IMR-90 (cell line): ENCODE measurements at regions not wholly inside any gene's neighbourhood (a gene's known extent, or its start where the extent isn't known, plus 50 kb on each side); places are given as distances from the start of the nearest gene placed in this dataset.

Source experiments
- ATAC-seq: fragments of 200-7000 bp; cut with Tn5 transposase; 2 replicates; pipeline ENCODE4 v1.9.1; 2020; ENCODE audit warnings: low read depth, mild to moderate bottlenecking, moderate library complexity
- BruUV-seq: library from RNA; stranded (reverse); fragments of 400-500 nt; replicated peaks from 2 replicates; lab custom pipeline; 2021; lab: Mats Ljungman, UMichigan
- CTCF ChIA-PET: fragments of 300-600 bp; formaldehyde crosslinking; extraction: SDS; loops from one replicate; lab custom pipeline; 2021; ENCODE audit warnings: antibody characterized with exemption; lab: Yijun Ruan, JAX
- POLR2A ChIA-PET: fragments of 300-600 bp; sonication (Branson Sonifier 250); formaldehyde crosslinking; loops from one replicate; lab custom pipeline; 2022; ENCODE audit warnings: antibody characterized with exemption; ENCODE audit not compliant: unreplicated experiment; lab: Charles Lee
- DNase-seq: peaks from one replicate; pipeline ENCODE4 v3.0.0; 2013
- H2AFZ ChIP-seq: replicated peaks from 2 replicates; pipeline ENCODE3; 2013; ENCODE audit warnings: low read length, mild to moderate bottlenecking; ENCODE audit not compliant: poor library complexity
- H2AK5ac ChIP-seq: 2 replicates; pipeline ENCODE4 v1.6.1; 2013; ENCODE audit warnings: low read depth, low read length, inconsistent platforms
- H2AK9ac ChIP-seq: replicated peaks from 2 replicates; pipeline ENCODE3; 2013; ENCODE audit warnings: mild to moderate bottlenecking, low read depth, low read length, moderate library complexity; ENCODE audit not compliant: poor library complexity
- H2BK120ac ChIP-seq: 2 replicates; pipeline ENCODE4 v1.6.1; 2013; ENCODE audit warnings: low read depth, low read length, inconsistent platforms
- H2BK15ac ChIP-seq: 3 replicates; pipeline ENCODE4 v1.6.1; 2013; ENCODE audit warnings: low read depth, low read length, inconsistent platforms
- H2BK20ac ChIP-seq: 2 replicates; pipeline ENCODE4 v1.6.1; 2013; ENCODE audit warnings: low read depth, mild to moderate bottlenecking, inconsistent platforms, low read length, moderate library complexity
- H2BK5ac ChIP-seq: 2 replicates; pipeline ENCODE4 v1.6.1; 2013; ENCODE audit warnings: mild to moderate bottlenecking, low read depth, low read length, inconsistent platforms; ENCODE audit not compliant: poor library complexity, severe bottlenecking
- H3K14ac ChIP-seq: replicated peaks from 2 replicates; pipeline ENCODE4 v1.6.1; 2013; ENCODE audit warnings: low read depth, low read length, inconsistent platforms
- H3K18ac ChIP-seq: 2 replicates; pipeline ENCODE4 v1.6.1; 2013; ENCODE audit warnings: low read depth, low read length, control low read depth
- H3K23ac ChIP-seq: 2 replicates; pipeline ENCODE4 v1.6.1; 2013; ENCODE audit warnings: low read depth, low read length, inconsistent platforms
- H3K27ac ChIP-seq: 2 replicates; pipeline ENCODE4 v1.5.1; 2013; ENCODE audit warnings: mild to moderate bottlenecking, control low read depth, low read length; ENCODE audit not compliant: insufficient read depth
- H3K27me3 ChIP-seq: 2 replicates; pipeline ENCODE4 v1.6.1; 2013; ENCODE audit warnings: low read length; ENCODE audit not compliant: control insufficient read depth, insufficient read depth
- H3K36me3 ChIP-seq: 2 replicates; pipeline ENCODE4 v1.6.1; 2013; ENCODE audit warnings: low read length, mixed read lengths; ENCODE audit not compliant: control insufficient read depth, insufficient read depth
- H3K4ac ChIP-seq: 2 replicates; pipeline ENCODE4 v1.6.1; 2013; ENCODE audit warnings: low read depth, low read length, inconsistent platforms
- H3K4me1 ChIP-seq: 2 replicates; pipeline ENCODE4 v1.6.1; 2013; ENCODE audit warnings: low read length, mixed read lengths; ENCODE audit not compliant: control insufficient read depth, insufficient read depth
- H3K4me2 ChIP-seq: 2 replicates; pipeline ENCODE4 v1.6.1; 2013; ENCODE audit warnings: low read depth, mild to moderate bottlenecking, control low read depth, low read length, moderate library complexity
- H3K4me3 ChIP-seq: 2 replicates; pipeline ENCODE4 v1.5.1; 2013; ENCODE audit warnings: low read depth, mild to moderate bottlenecking, control low read depth, low read length, moderate library complexity; ENCODE audit not compliant: insufficient read depth
- H3K56ac ChIP-seq: 2 replicates; pipeline ENCODE4 v1.6.1; 2013; ENCODE audit warnings: low read length, inconsistent platforms; ENCODE audit not compliant: insufficient read depth; ENCODE audit errors: extremely low read depth
- H3K79me1 ChIP-seq, 2 experiments: 2 replicates each; pipeline ENCODE4 v1.6.1; 2013; ENCODE audit warnings: low read length in 2 of 2, inconsistent platforms in 1 of 2, low read depth in 1 of 2
- H3K9ac ChIP-seq: 2 replicates; pipeline ENCODE4 v1.6.1; 2013; ENCODE audit warnings: low read depth, low read length, control low read depth
- H3K9me1 ChIP-seq: 2 replicates; pipeline ENCODE4 v1.6.1; 2013; ENCODE audit warnings: low read length, inconsistent platforms; ENCODE audit not compliant: insufficient read depth
- H3K9me3 ChIP-seq: 2 replicates; pipeline ENCODE4 v1.6.1; 2013; ENCODE audit warnings: low read length; ENCODE audit not compliant: control insufficient read depth, insufficient read depth
- H4K20me1 ChIP-seq: 2 replicates; pipeline ENCODE4 v1.6.1; 2013; ENCODE audit warnings: low read length, inconsistent platforms; ENCODE audit not compliant: insufficient read depth
- H4K5ac ChIP-seq: 2 replicates; pipeline ENCODE4 v1.6.1; 2013; ENCODE audit warnings: mild to moderate bottlenecking, low read depth, low read length, control low read depth
- H4K8ac ChIP-seq, 2 experiments: 2 replicates each; pipeline ENCODE4 v1.6.1; 2013; ENCODE audit warnings: low read depth in 2 of 2, low read length in 2 of 2, control low read depth in 1 of 2, inconsistent platforms in 1 of 2
- H4K91ac ChIP-seq: 2 replicates; pipeline ENCODE4 v1.6.1; 2013; ENCODE audit warnings: low read depth, low read length, inconsistent platforms; ENCODE audit not compliant: insufficient read depth
- CEBPB ChIP-seq: IDR thresholded peaks from 2 replicates; pipeline ENCODE4 v1.6.1; 2012; ENCODE audit warnings: low read depth, low read length, improper control_type of control experiment
- FOS ChIP-seq: fragments of 150-350 bp; IDR thresholded peaks from 2 replicates; pipeline ENCODE4 v1.6.1; 2016; ENCODE audit warnings: low read depth, low read length
- dilution Hi-C: fragments of 300-500 bp; cut with HindIII; formaldehyde crosslinking; loops from one replicate; pipeline ENCODE4 v1.14.3; 2018; ENCODE audit warnings: low sequenced_read_pairs; ENCODE audit not compliant: unreplicated experiment
- in situ Hi-C: fragments of 300-500 bp; cut with MboI; formaldehyde crosslinking; loops from 3 replicates; pipeline ENCODE4 v1.14.3; 2019; ENCODE audit warnings: low sequenced_read_pairs, inconsistent platforms, mixed read lengths
- intact Hi-C: fragments of 100-400 bp; cut with micrococcal nuclease; formaldehyde crosslinking; loops from 2 replicates; pipeline ENCODE4 v1.10.0; 2022

DNA sequence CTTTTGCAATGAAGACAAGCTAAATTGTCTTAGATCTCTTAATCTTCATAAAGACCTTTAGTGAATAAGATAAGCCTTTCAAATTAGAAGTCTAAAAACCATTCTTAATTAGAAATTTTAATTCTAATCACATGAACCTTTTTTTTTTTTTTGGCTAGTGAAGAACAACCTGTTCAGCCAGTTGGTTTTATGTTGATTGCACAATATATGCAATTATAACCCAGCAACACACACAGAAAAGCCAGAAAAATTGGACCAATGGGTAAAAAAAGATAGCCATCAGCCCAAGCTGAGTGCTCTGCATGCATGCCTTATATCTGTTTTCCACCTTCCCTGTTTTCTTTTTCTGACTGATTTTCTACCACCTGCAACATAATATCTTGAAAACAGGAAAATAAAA is 252.2 kb downstream of the SYT10 start:
- Histone ChIP-seq H3K9me3 (peaks cover 5% of the 10 kb centered on the region), H2BK15ac (no peak overlapping the region), H3K4me3 (no peak overlapping the region), H3K18ac (no peak overlapping the region), H2BK120ac (no peak overlapping the region), H2AK5ac (no peak overlapping the region), H3K4ac (no peak overlapping the region), H3K9ac (no peak overlapping the region), H2BK5ac (no peak overlapping the region), H2AK9ac (no peak overlapping the region), H3K27me3 (no peaks in the 10 kb centered on the region), H3K36me3 (no peaks in the 10 kb centered on the region), H3K4me2 (no peak overlapping the region), H4K20me1 (no peaks in the 10 kb centered on the region), H3K23ac (no peak overlapping the region), H3K9me1 (no peaks in the 10 kb centered on the region), H3K4me1 (no peaks in the 10 kb centered on the region), H2AFZ (no peak overlapping the region), H3K14ac (no peak overlapping the region), H3K79me1 (no peaks in the 10 kb centered on the region), H2BK20ac (no peak overlapping the region), H4K8ac (no peak overlapping the region), H3K56ac (no peak overlapping the region), H4K5ac (no peak overlapping the region), H3K27ac (no peak overlapping the region), H4K91ac (no peak overlapping the region)
- DNase-seq (no peak), ATAC-seq (no peak)
- ChIA-PET POLR2A (no interaction called here), CTCF (no interaction called here)
- in situ Hi-C loops: no loop called here
- dilution Hi-C loops: no loop called here
- intact Hi-C loops: no loop called here
- BruUV-seq: no TSS peak
- TF ChIP-seq FOS: no peak
- peak; percentile 52; the same call in 1 of the 2 replicates for TF ChIP-seq CEBPB
